ENCODE measurements at regions not wholly inside any gene's neighbourhood (a gene's known extent, or its start where the extent isn't known, plus 50 kb on each side); places are given as distances from the start of the nearest gene placed in this dataset.

- TF ChIP-seq CTCF (IDR thresholded peaks at IDR 0.05): no peak
- ATAC-seq (ENCODE audit: low FRiP score) (no peak), DNase-seq (ENCODE audit: low spot score) (no peak)
These were observed 859.8 kb downstream of the TRIB2 start for GRCh38 chr2:13576406-13577036.

- no peak for TF ChIP-seq CTCF (IDR thresholded peaks at IDR 0.05)
- no peak for DNase-seq (ENCODE audit: low spot score)
- ATAC-seq (ENCODE audit: low FRiP score): no peak
These were observed 861.8 kb downstream of the TRIB2 start for GRCh38 chr2:13578547-13578946.

GRCh38 chr2:13581471-13581870 lies 864.7 kb downstream of the TRIB2 start:
- DNase-seq (ENCODE audit: low spot score) (no peak), ATAC-seq (ENCODE audit: low FRiP score) (no peak)
- TF ChIP-seq CTCF (IDR thresholded peaks at IDR 0.05): no peak

- no peak for DNase-seq (ENCODE audit: low spot score)
- TF ChIP-seq CTCF (IDR thresholded peaks at IDR 0.05): no peak
- ATAC-seq (ENCODE audit: low FRiP score): no peak
These were observed 866.9 kb downstream of the TRIB2 start for GRCh38 chr2:13583609-13584008.

GRCh38 chr2:13584020-13584419 lies 867.3 kb downstream of the TRIB2 start:
- ATAC-seq (ENCODE audit: low FRiP score) (no peak), DNase-seq (ENCODE audit: low spot score) (no peak)
- TF ChIP-seq CTCF (IDR thresholded peaks at IDR 0.05): no peak

- DNase-seq (ENCODE audit: low spot score): no peak
- no peak for ATAC-seq (ENCODE audit: low FRiP score)
- TF ChIP-seq CTCF (IDR thresholded peaks at IDR 0.05): no peak
These were observed 869.0 kb downstream of the TRIB2 start for GRCh38 chr2:13585732-13586131.

GRCh38 chr2:13596233-13596632 lies 879.5 kb downstream of the TRIB2 start:
- DNase-seq (ENCODE audit: low spot score) (no peak), ATAC-seq (ENCODE audit: low FRiP score) (no peak)
- no peak for TF ChIP-seq CTCF (IDR thresholded peaks at IDR 0.05)

All from omental fat pad (tissue), 3 donors.